Suprapubic skin (tissue), 4 donors: ENCODE measurements at regions not wholly inside any gene's neighbourhood (a gene's known extent, or its start where the extent isn't known, plus 50 kb on each side); places are given as distances from the start of the nearest gene placed in this dataset.

ENCODE experiments used
- DNase-seq, 2 donors: peaks; one replicate each; pipeline ENCODE4 v3.0.0-alpha.2; 2019; ENCODE audit warnings: low spot score in 2 of 2
- H3K27ac ChIP-seq: fragments of 200-600 bp; sonication (generic); one replicate; pipeline ENCODE4 v1.5.1; 2019
- H3K27me3 ChIP-seq: fragments of 200-600 bp; sonication (generic); one replicate; pipeline ENCODE4 v1.5.1; 2019
- H3K36me3 ChIP-seq: fragments of 200-600 bp; sonication (generic); one replicate; pipeline ENCODE4 v1.5.1; 2019
- H3K4me1 ChIP-seq: fragments of 200-600 bp; sonication (generic); one replicate; pipeline ENCODE4 v1.5.1; 2019
- H3K4me3 ChIP-seq: fragments of 200-600 bp; sonication (generic); one replicate; pipeline ENCODE4 v1.5.1; 2019; ENCODE audit warnings: mild to moderate bottlenecking
- H3K9me3 ChIP-seq: fragments of 200-600 bp; sonication (generic); one replicate; pipeline ENCODE4 v1.5.1; 2019
- CTCF ChIP-seq, 2 donors: fragments of 200-600 bp in 1 of 2; fragments of 450-650 bp in 1 of 2; sonication (generic) in 1 of 2; IDR thresholded peaks; one replicate each; pipeline ENCODE4 v1.5.1; 2016 to 2019; ENCODE audit warnings: antibody characterized with exemption in 2 of 2, mild to moderate bottlenecking in 1 of 2, moderate library complexity in 1 of 2
- EP300 ChIP-seq: sonication (generic); formaldehyde crosslinking; IDR thresholded peaks from one replicate; pipeline ENCODE4 v1.6.1; 2017; ENCODE audit warnings: antibody characterized with exemption
- POLR2A ChIP-seq, 2 donors: fragments of 450-650 bp; IDR thresholded peaks; one replicate each; pipeline ENCODE4 v1.6.1; 2017; ENCODE audit warnings: antibody characterized with exemption in 2 of 2, mild to moderate bottlenecking in 2 of 2, moderate library complexity in 2 of 2
- POLR2AphosphoS5 ChIP-seq, 3 donors: sonication (generic); formaldehyde crosslinking; IDR thresholded peaks; one replicate each; pipeline ENCODE4 v1.6.1; 2017; ENCODE audit warnings: antibody characterized with exemption in 3 of 3
- WGBS: methylation state at CpG from one replicate; pipeline ENCODE4 v1.1.5; 2018; 5-methylcytosine and 5-hydroxymethylcytosine counted together

- Histone ChIP-seq H3K4me3 (no peak overlapping the region), H3K9me3 (no peaks in the 10 kb centered on the region), H3K27ac (no peak overlapping the region), H3K36me3 (no peaks in the 10 kb centered on the region), H3K27me3 (no peaks in the 10 kb centered on the region), H3K4me1 (no peaks in the 10 kb centered on the region)
- WGBS, result 72% methylated on average over 2 of the region's 2 CpGs
- DNase-seq, result no peak
- TF ChIP-seq CTCF (IDR thresholded peaks at IDR 0.05) (no peak), POLR2AphosphoS5 (IDR thresholded peaks at IDR 0.05) (no peak)
Observed at GRCh38 chr5:143554187-143554717, 150.8 kb upstream of the NR3C1 start.

- DNase-seq, result no peak
- no peaks in the 10 kb centered on the region for H3K9me3 ChIP-seq
- H3K36me3 ChIP-seq, result no peaks in the 10 kb centered on the region
- 87% methylated on average over 1 of the region's 1 CpG for WGBS
- no peak overlapping the region for H3K4me3 ChIP-seq
- no peak overlapping the region for H3K27ac ChIP-seq
- no peak for TF ChIP-seq POLR2AphosphoS5 (IDR thresholded peaks at IDR 0.05)
- TF ChIP-seq CTCF (IDR thresholded peaks at IDR 0.05), result no peak
- no peak for TF ChIP-seq POLR2A (IDR thresholded peaks at IDR 0.05)
- TF ChIP-seq EP300, result no peak
- H3K27me3 ChIP-seq, result no peaks in the 10 kb centered on the region
- no peaks in the 10 kb centered on the region for H3K4me1 ChIP-seq
Observed at GRCh38 chr5:143552680-143553079, 149.2 kb upstream of the NR3C1 start.

- Histone ChIP-seq H3K36me3 (no peaks in the 10 kb centered on the region), H3K4me1 (no peaks in the 10 kb centered on the region), H3K9me3 (no peaks in the 10 kb centered on the region), H3K4me3 (no peak overlapping the region), H3K27me3 (no peaks in the 10 kb centered on the region), H3K27ac (no peak overlapping the region)
- 71% methylated on average over 2 of the region's 2 CpGs for WGBS
- TF ChIP-seq POLR2AphosphoS5 (IDR thresholded peaks at IDR 0.05) (no peak), POLR2A (IDR thresholded peaks at IDR 0.05) (no peak), EP300 (no peak), CTCF (IDR thresholded peaks at IDR 0.05) (no peak)
- DNase-seq, result no peak
Observed at GRCh38 chr5:143551820-143552251, 148.3 kb upstream of the NR3C1 start.

GRCh38 chr5:143550986-143551630, 147.6 kb upstream of the NR3C1 start:
- no peaks in the 10 kb centered on the region for H3K36me3 ChIP-seq
- WGBS, result 81% methylated on average over 2 of the region's 2 CpGs
- H3K4me3 ChIP-seq, result no peak overlapping the region
- H3K4me1 ChIP-seq, result no peaks in the 10 kb centered on the region
- TF ChIP-seq POLR2A (IDR thresholded peaks at IDR 0.05), result no peak
- no peaks in the 10 kb centered on the region for H3K9me3 ChIP-seq
- no peak overlapping the region for H3K27ac ChIP-seq
- no peak for DNase-seq
- H3K27me3 ChIP-seq, result no peaks in the 10 kb centered on the region

- Histone ChIP-seq H3K27me3 (no peaks in the 10 kb centered on the region), H3K4me1 (no peaks in the 10 kb centered on the region), H3K27ac (no peak overlapping the region), H3K9me3 (no peaks in the 10 kb centered on the region), H3K36me3 (no peaks in the 10 kb centered on the region), H3K4me3 (no peak overlapping the region)
- no peak for DNase-seq
- TF ChIP-seq CTCF (IDR thresholded peaks at IDR 0.05), result no peak
- TF ChIP-seq POLR2AphosphoS5 (IDR thresholded peaks at IDR 0.05), result no peak
- TF ChIP-seq POLR2A (IDR thresholded peaks at IDR 0.05), result no peak
- TF ChIP-seq EP300, result no peak
Observed at GRCh38 chr5:143547342-143547741, 143.9 kb upstream of the NR3C1 start.

- TF ChIP-seq POLR2AphosphoS5 (IDR thresholded peaks at IDR 0.05), result no peak
- TF ChIP-seq POLR2A (IDR thresholded peaks at IDR 0.05), result no peak
- no peak for TF ChIP-seq EP300
- TF ChIP-seq CTCF (IDR thresholded peaks at IDR 0.05), result no peak
- no peak overlapping the region for H3K4me3 ChIP-seq
- H3K27ac ChIP-seq, result no peak overlapping the region
- H3K36me3 ChIP-seq, result no peaks in the 10 kb centered on the region
- H3K27me3 ChIP-seq, result no peaks in the 10 kb centered on the region
- no peak for DNase-seq
- no peaks in the 10 kb centered on the region for H3K4me1 ChIP-seq
- H3K9me3 ChIP-seq, result no peaks in the 10 kb centered on the region
Observed at GRCh38 chr5:143546394-143546793, 142.9 kb upstream of the NR3C1 start.
